ENCODE measurements at regions not wholly inside any gene's neighbourhood (a gene's known extent, or its start where the extent isn't known, plus 50 kb on each side); places are given as distances from the start of the nearest gene placed in this dataset.

DNA sequence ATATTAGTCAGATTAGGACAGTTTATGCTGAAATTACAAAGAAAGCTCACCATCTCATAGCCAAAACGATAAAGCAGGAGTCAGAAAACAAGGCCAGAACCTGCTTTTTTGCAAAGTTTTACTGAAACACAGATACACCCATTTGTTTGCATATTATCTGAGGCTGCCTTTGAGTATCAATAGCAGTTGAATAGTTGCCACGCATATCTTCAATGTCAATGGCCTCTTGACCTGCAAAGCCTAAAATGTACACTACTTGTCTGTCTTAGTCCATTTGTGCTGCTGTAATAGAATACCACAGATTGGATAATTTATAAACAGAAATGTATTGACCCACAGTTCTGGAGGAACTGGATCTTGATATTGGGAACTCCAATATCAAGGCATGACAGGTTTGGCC, 94.1 kb upstream of the NT5E start:
- TF ChIP-seq HNF4A (conservative IDR thresholded peaks at IDR 0.05) = peak in 1 of 2 donors; percentile 19
- TF ChIP-seq RXRA (IDR thresholded peaks at IDR 0.05) = peak in 1 of 2 donors; percentile 13
- peak in 1 of 2 donors; percentile 11 for TF ChIP-seq RAD21 (IDR thresholded peaks at IDR 0.05)
- TF ChIP-seq, protein P1, sequence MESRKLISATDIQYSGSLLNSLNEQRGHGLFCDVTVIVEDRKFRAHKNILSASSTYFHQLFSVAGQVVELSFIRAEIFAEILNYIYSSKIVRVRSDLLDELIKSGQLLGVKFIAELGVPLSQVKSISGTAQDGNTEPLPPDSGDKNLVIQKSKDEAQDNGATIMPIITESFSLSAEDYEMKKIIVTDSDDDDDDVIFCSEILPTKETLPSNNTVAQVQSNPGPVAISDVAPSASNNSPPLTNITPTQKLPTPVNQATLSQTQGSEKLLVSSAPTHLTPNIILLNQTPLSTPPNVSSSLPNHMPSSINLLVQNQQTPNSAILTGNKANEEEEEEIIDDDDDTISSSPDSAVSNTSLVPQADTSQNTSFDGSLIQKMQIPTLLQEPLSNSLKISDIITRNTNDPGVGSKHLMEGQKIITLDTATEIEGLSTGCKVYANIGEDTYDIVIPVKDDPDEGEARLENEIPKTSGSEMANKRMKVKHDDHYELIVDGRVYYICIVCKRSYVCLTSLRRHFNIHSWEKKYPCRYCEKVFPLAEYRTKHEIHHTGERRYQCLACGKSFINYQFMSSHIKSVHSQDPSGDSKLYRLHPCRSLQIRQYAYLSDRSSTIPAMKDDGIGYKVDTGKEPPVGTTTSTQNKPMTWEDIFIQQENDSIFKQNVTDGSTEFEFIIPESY (IDR thresholded peaks at IDR 0.05) = no peak
- no peak overlapping the region for H3K9ac ChIP-seq (ENCODE audit: low read depth in 1 of 2, low read length in 2 of 2)
- WGBS = 29% methylated on average over 2 of the region's 2 CpGs

DNA sequence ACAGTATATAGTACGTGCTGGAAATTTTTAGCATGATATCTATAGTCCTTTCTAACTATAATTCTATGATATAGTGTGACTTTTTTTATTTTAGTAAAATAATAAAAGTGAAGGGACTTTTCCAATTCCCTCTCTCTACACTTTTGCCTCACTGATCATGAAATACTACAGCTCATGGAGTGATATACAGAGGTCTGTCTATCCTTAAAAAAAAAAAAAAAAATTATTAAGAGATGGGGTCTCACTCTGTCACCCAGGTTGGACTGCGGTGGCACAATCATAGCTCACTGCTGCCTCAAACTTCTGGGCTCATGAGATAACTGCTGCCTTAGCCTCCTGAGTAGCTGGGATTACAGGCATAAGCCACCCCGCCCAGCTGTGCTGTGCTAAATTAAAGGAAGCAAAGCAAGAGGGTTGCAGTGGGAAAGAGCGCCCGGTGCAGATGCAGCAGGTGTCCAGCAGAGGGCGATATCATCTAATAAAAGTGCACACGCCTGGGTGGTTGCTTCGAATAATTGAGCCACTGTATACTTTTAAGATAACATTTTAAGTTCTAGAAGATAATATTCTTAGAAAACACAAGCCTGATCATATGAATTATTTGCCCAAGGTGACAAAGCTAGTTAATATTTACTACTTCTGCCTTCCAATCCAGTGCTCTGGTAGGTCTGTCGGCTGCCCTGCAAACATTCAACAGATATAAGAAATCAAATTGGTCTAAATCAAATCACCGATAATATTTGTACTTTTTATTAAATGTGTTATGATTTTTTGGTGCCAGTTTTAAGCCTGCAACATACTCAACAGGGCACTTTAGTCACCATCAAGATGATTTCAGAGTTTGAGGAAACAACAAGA, 94.9 kb upstream of the NT5E start:
- peak; percentile 72 for DNase-seq (ENCODE audit: low spot score)
- Histone ChIP-seq H3K9ac (ENCODE audit: low read depth in 1 of 2, low read length in 2 of 2) (no peak overlapping the region), H3K9me3 (ENCODE audit: control insufficient read depth in 4 of 4, low read length in 3 of 4) (no peaks in the 10 kb centered on the region), H3K27me3 (ENCODE audit: control insufficient read depth in 4 of 4, insufficient read depth in 4 of 4, low read length in 3 of 4) (no peaks in the 10 kb centered on the region), H3K36me3 (ENCODE audit: control insufficient read depth in 4 of 4, insufficient read depth in 3 of 4, low read depth in 1 of 4, low read length in 3 of 4) (no peaks in the 10 kb centered on the region), H3K27ac (ENCODE audit: low read depth in 1 of 2, low read length in 2 of 2) (no peak overlapping the region), H3K4me1 (ENCODE audit: control insufficient read depth in 4 of 4, insufficient read depth in 4 of 4, low read length in 3 of 4) (peaks cover 0 to 8% (median 7%) of the 10 kb centered on the region in 4 donors), H3K4me3 (ENCODE audit: low read depth in 1 of 3, low read length in 3 of 3) (no peak overlapping the region)
- 21% methylated on average over 10 of the region's 10 CpGs for WGBS
- peak; percentile 99 for TF ChIP-seq CTCF (IDR thresholded peaks at IDR 0.05; ENCODE audit: low read depth, low read length, missing input control)
- peak; percentile 95 for TF ChIP-seq RAD21 (IDR thresholded peaks at IDR 0.05)
- TF ChIP-seq SP1 (IDR thresholded peaks at IDR 0.05) = no peak

More for the DNA sequence above, 94.1 kb upstream of the NT5E start:
- Histone ChIP-seq H3K27ac (ENCODE audit: low read depth in 1 of 2, low read length in 2 of 2) (no peak overlapping the region), H3K4me3 (ENCODE audit: low read depth in 1 of 3, low read length in 3 of 3) (no peak overlapping the region), H3K9me3 (ENCODE audit: control insufficient read depth in 4 of 4, low read length in 3 of 4) (no peaks in the 10 kb centered on the region), H3K27me3 (ENCODE audit: control insufficient read depth in 4 of 4, insufficient read depth in 4 of 4, low read length in 3 of 4) (no peaks in the 10 kb centered on the region), H3K36me3 (ENCODE audit: control insufficient read depth in 4 of 4, insufficient read depth in 3 of 4, low read depth in 1 of 4, low read length in 3 of 4) (no peaks in the 10 kb centered on the region), H3K4me1 (ENCODE audit: control insufficient read depth in 4 of 4, insufficient read depth in 4 of 4, low read length in 3 of 4) (peaks cover 0 to 8% (median 7%) of the 10 kb centered on the region in 4 donors)
- no peak for DNase-seq (ENCODE audit: low spot score)

DNA sequence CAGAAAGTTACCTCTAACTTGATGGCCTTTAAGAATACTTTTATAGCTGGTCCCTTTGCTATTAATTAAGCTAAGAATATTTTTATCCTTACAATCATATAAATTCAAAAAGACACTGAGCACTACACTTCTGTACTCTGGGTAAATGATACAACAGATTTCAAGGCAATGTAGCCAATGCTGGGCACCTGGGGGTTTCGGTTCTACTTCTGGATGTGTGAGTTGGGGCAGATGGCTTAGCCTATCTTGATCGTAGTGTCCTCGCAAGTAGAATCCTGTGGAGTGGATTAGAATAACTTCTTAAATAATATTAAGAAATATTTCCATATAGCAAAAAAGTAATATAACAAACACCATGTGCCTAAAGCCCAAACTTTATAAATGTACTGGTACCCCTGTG, 96.9 kb upstream of the NT5E start:
- H3K27me3 ChIP-seq (ENCODE audit: control insufficient read depth in 4 of 4, insufficient read depth in 4 of 4, low read length in 3 of 4) = no peaks in the 10 kb centered on the region
- WGBS = 97% methylated on average over 3 of the region's 3 CpGs
- no peaks in the 10 kb centered on the region for H3K36me3 ChIP-seq (ENCODE audit: control insufficient read depth in 4 of 4, insufficient read depth in 3 of 4, low read depth in 1 of 4, low read length in 3 of 4)
- H3K27ac ChIP-seq (ENCODE audit: low read depth in 1 of 2, low read length in 2 of 2) = no peak overlapping the region
- H3K9ac ChIP-seq (ENCODE audit: low read depth in 1 of 2, low read length in 2 of 2) = no peak overlapping the region
- DNase-seq (ENCODE audit: low spot score) = no peak
- no peaks in the 10 kb centered on the region for H3K9me3 ChIP-seq (ENCODE audit: control insufficient read depth in 4 of 4, low read length in 3 of 4)
- H3K4me3 ChIP-seq (ENCODE audit: low read depth in 1 of 3, low read length in 3 of 3) = no peak overlapping the region
- TF ChIP-seq GABPA (IDR thresholded peaks at IDR 0.05 in 1 of 2, conservative IDR thresholded peaks at IDR 0.05 in 1 of 2) = no peak
- no peak for TF ChIP-seq TAF1 (conservative IDR thresholded peaks at IDR 0.05)
- TF ChIP-seq SP1 (IDR thresholded peaks at IDR 0.05) = no peak
- no peak for TF ChIP-seq JUND (IDR thresholded peaks at IDR 0.05)
- no peak for TF ChIP-seq CTCF (IDR thresholded peaks at IDR 0.05; ENCODE audit: low read depth, low read length, missing input control)
- TF ChIP-seq YY1 (IDR thresholded peaks at IDR 0.05) = no peak
- TF ChIP-seq, protein P1 (IDR thresholded peaks at IDR 0.05) = no peak
- TF ChIP-seq, protein P2, sequence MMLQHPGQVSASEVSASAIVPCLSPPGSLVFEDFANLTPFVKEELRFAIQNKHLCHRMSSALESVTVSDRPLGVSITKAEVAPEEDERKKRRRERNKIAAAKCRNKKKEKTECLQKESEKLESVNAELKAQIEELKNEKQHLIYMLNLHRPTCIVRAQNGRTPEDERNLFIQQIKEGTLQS (IDR thresholded peaks at IDR 0.05) = no peak
- H3K4me1 ChIP-seq (ENCODE audit: control insufficient read depth in 4 of 4, insufficient read depth in 4 of 4, low read length in 3 of 4) = peaks cover 0 to 8% (median 7%) of the 10 kb centered on the region in 4 donors
